ENCODE measurements at regions not wholly inside any gene's neighbourhood (a gene's known extent, or its start where the extent isn't known, plus 50 kb on each side); places are given as distances from the start of the nearest gene placed in this dataset.

- TF ChIP-seq POLR2A (IDR thresholded peaks at IDR 0.05): no peak
- TF ChIP-seq CTCF (IDR thresholded peaks at IDR 0.05): no peak
These were observed 98.5 kb upstream of the PNPLA4 start for GRCh38 chrX:8025705-8026104.
